Mucosa of descending colon (tissue), 3 donors: ENCODE measurements at regions not wholly inside any gene's neighbourhood (a gene's known extent, or its start where the extent isn't known, plus 50 kb on each side); places are given as distances from the start of the nearest gene placed in this dataset.

ENCODE experiments used
- ATAC-seq: fragments of 200-7000 bp; cut with Tn5 transposase; one replicate; pipeline ENCODE4 v1.9.1; 2020; ENCODE audit warnings: mild to moderate bottlenecking, moderate library complexity
- DNase-seq, 3 donors: peaks; one replicate each; pipeline ENCODE4 v3.0.0-alpha.2; 2020
- H3K36me3 ChIP-seq: fragments of 200-600 bp; one replicate; pipeline ENCODE4 v1.8.0; 2021; ENCODE audit warnings: low read depth, mild to moderate bottlenecking
- H3K4me1 ChIP-seq: fragments of 200-600 bp; one replicate; pipeline ENCODE4 v1.8.0; 2021; ENCODE audit warnings: low read depth, mild to moderate bottlenecking
- H3K4me3 ChIP-seq: fragments of 200-600 bp; one replicate; pipeline ENCODE4 v1.8.0; 2021; ENCODE audit warnings: mild to moderate bottlenecking
- H3K9me3 ChIP-seq: fragments of 200-600 bp; one replicate; pipeline ENCODE4 v1.8.0; 2021; ENCODE audit warnings: mild to moderate bottlenecking
- CTCF ChIP-seq: fragments of 200-600 bp; IDR thresholded peaks from one replicate; pipeline ENCODE4 v1.8.0; 2022; ENCODE audit warnings: antibody characterized with exemption, mild to moderate bottlenecking
- intact Hi-C, 2 donors: fragments of 100-400 bp; cut with DNase I in 1 of 2; cut with micrococcal nuclease in 1 of 2; formaldehyde crosslinking; loops; one replicate each; pipeline versions ENCODE4 v1.11.0 to v1.11.1; 2022; cut with DNase I, micrococcal nuclease
- donor health status: DM: no; HTN: no; CAD: no; lungs with moderate emphysema.
- donor health status: DM: no; HTN: no; CAD: no.
- donor health status: DM: no; HTN: yes; CAD: no.

DNA sequence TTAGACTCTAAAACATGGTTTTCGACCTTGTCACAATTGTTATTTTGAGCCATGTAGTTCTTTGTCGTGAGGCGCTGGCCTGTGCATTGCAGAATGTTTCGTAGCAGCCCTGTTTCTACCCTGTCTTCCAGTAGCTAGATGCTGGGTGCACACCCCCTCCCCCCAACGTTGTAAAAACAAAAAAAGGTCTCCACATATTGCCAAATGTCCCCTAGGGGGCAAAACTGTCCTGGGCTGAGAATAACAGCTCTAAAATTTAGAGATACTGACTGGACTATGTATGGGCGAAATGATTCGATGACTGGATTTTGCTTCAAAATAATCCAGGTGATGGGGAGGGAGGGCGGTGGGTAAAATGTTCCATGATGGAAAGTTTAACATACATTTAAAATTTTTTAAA is 126.1 kb upstream of the FUT8 start:
- ATAC-seq: peak; percentile 20
- H3K4me1 ChIP-seq: no peaks in the 10 kb centered on the region
- peak in 1 of 3 donors; percentile 29 for DNase-seq
- no peaks in the 10 kb centered on the region for H3K36me3 ChIP-seq
- H3K4me3 ChIP-seq: no peak overlapping the region
- TF ChIP-seq CTCF: no peak
- H3K9me3 ChIP-seq: no peaks in the 10 kb centered on the region
- intact Hi-C loops: no loop called here

- no peaks in the 10 kb centered on the region for H3K36me3 ChIP-seq
- no peak for TF ChIP-seq CTCF
- intact Hi-C loops: no loop called here
- no peaks in the 10 kb centered on the region for H3K9me3 ChIP-seq
- DNase-seq (peak in 2 of 3 donors; percentile 46 to 67), ATAC-seq (peak; percentile 65)
- H3K4me1 ChIP-seq: no peaks in the 10 kb centered on the region
- H3K4me3 ChIP-seq: no peak overlapping the region
Measured at GRCh38 chr14:65287264-65288131, 125.0 kb upstream of the FUT8 start.

- DNase-seq (no peak), ATAC-seq (no peak)
- Histone ChIP-seq H3K4me3 (no peak overlapping the region), H3K4me1 (no peaks in the 10 kb centered on the region), H3K9me3 (no peaks in the 10 kb centered on the region), H3K36me3 (no peaks in the 10 kb centered on the region)
- intact Hi-C loops: no loop called here
- TF ChIP-seq CTCF: no peak
Measured at GRCh38 chr14:65290830-65291229, 121.7 kb upstream of the FUT8 start.

- no peaks in the 10 kb centered on the region for H3K9me3 ChIP-seq
- no peaks in the 10 kb centered on the region for H3K4me1 ChIP-seq
- DNase-seq: no peak
- TF ChIP-seq CTCF: no peak
- ATAC-seq: no peak
- intact Hi-C loops: no loop called here
- no peak overlapping the region for H3K4me3 ChIP-seq
- H3K36me3 ChIP-seq: no peaks in the 10 kb centered on the region
Measured at GRCh38 chr14:65291531-65291930, 121.0 kb upstream of the FUT8 start.

GRCh38 chr14:65294816-65295215 is 117.7 kb upstream of the FUT8 start:
- intact Hi-C loops: no loop called here

More at GRCh38 chr14:65294816-65295215, 117.7 kb upstream of the FUT8 start:
- H3K36me3 ChIP-seq: no peaks in the 10 kb centered on the region
- H3K4me3 ChIP-seq: no peak overlapping the region
- TF ChIP-seq CTCF: no peak
- DNase-seq (no peak), ATAC-seq (no peak)
- no peaks in the 10 kb centered on the region for H3K9me3 ChIP-seq
- H3K4me1 ChIP-seq: peaks cover 10% of the 10 kb centered on the region
